Activated T-helper 17 cell treated with anti-CD3 and anti-CD28 coated beads, Interleukin-2, amount 50 U/mL, for 72 hours (primary cell): ENCODE measurements at regions not wholly inside any gene's neighbourhood (a gene's known extent, or its start where the extent isn't known, plus 50 kb on each side); places are given as distances from the start of the nearest gene placed in this dataset.

Experiments
- ATAC-seq: fragments of 150-1000 bp; cut with Tn5 transposase; replicated peaks from 2 replicates; pipeline ENCODE4 v1.10.0; 2021; ENCODE audit warnings: mild to moderate bottlenecking, moderate library complexity
- H3K27ac Mint-ChIP-seq: one replicate; pipeline ENCODE4 v1.8.0; 2022; ENCODE audit warnings: mixed read lengths
- H3K27me3 Mint-ChIP-seq: one replicate; pipeline ENCODE4 v1.8.0; 2022; ENCODE audit warnings: mixed read lengths
- H3K36me3 Mint-ChIP-seq: one replicate; pipeline ENCODE4 v1.8.0; 2022; ENCODE audit warnings: low read depth, mild to moderate bottlenecking, mixed read lengths
- H3K4me1 Mint-ChIP-seq: one replicate; pipeline ENCODE4 v1.8.0; 2022; ENCODE audit warnings: mixed read lengths
- H3K4me3 Mint-ChIP-seq: one replicate; pipeline ENCODE4 v1.8.0; 2022; ENCODE audit warnings: mild to moderate bottlenecking, mixed read lengths
- H3K9me3 Mint-ChIP-seq: one replicate; pipeline ENCODE4 v1.8.0; 2022; ENCODE audit warnings: mixed read lengths

GRCh38 chr12:28051516-28052354 is 79.2 kb upstream of the PTHLH start:
- no peak overlapping the region for H3K27ac Mint-ChIP-seq
- H3K9me3 Mint-ChIP-seq: peaks cover 3% of the 10 kb centered on the region
- H3K4me1 Mint-ChIP-seq: no peaks in the 10 kb centered on the region
- H3K36me3 Mint-ChIP-seq: no peaks in the 10 kb centered on the region
- peaks cover 6% of the 10 kb centered on the region for H3K27me3 Mint-ChIP-seq
- no peak overlapping the region for H3K4me3 Mint-ChIP-seq
- no peak for ATAC-seq

GRCh38 chr12:28053564-28053963 is 81.0 kb upstream of the PTHLH start:
- Mint-ChIP-seq H3K27me3 (no peaks in the 10 kb centered on the region), H3K4me1 (peaks cover 9% of the 10 kb centered on the region), H3K36me3 (no peaks in the 10 kb centered on the region), H3K4me3 (no peak overlapping the region), H3K9me3 (no peaks in the 10 kb centered on the region), H3K27ac (no peak overlapping the region)
- ATAC-seq: no peak

GRCh38 chr12:28054583-28054982 is 82.0 kb upstream of the PTHLH start:
- Mint-ChIP-seq H3K4me3 (no peak overlapping the region), H3K9me3 (no peaks in the 10 kb centered on the region), H3K27me3 (no peaks in the 10 kb centered on the region), H3K27ac (no peak overlapping the region), H3K36me3 (no peaks in the 10 kb centered on the region), H3K4me1 (peaks cover 9% of the 10 kb centered on the region)
- ATAC-seq: no peak

DNA sequence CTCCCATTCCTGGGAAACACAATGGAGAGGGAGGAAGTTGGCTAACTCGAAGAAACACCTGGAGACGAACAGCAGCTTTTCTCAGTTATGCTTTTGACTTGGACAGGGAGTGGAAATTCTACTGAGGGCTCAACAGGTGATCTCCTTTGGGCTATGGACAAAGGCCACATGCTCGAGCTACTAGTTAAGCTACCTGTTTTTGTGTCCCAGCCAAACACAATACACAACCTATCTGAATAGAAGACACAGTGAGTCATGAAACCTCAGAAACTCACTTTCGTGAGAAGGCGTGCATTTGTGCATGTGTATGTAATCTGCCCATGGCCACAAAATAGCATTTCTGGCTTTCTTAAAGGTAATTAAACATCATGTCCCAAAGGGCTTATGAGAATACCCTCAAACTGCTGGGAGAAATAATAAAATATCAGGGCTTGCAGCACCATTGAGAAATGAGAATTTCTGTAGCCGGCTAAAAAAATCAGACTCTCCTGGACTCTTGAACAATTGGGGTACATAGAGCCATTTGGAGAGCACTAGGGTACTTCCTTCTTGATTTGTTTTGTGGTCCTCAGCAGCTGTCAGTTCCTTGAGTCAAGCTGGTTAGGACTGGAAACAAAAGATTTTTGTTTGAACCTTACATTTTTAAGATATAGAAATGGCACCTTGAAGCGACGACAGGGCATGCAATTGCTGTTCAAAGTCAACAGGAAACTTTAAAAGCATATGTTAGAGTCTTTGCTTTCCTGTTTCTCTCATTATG is 85.5 kb upstream of the PTHLH start:
- ATAC-seq: peak; percentile 96
- Mint-ChIP-seq H3K9me3 (no peaks in the 10 kb centered on the region), H3K4me3 (peak overlapping the region; percentile 11), H3K27ac (peak overlapping the region; percentile 23), H3K27me3 (peaks cover 4% of the 10 kb centered on the region), H3K4me1 (peaks cover 9% of the 10 kb centered on the region), H3K36me3 (no peaks in the 10 kb centered on the region)

GRCh38 chr12:28059220-28059619 is 86.7 kb upstream of the PTHLH start:
- Mint-ChIP-seq H3K4me3 (no peak overlapping the region), H3K9me3 (no peaks in the 10 kb centered on the region), H3K27ac (no peak overlapping the region), H3K27me3 (peaks cover 4% of the 10 kb centered on the region), H3K4me1 (peaks cover 9% of the 10 kb centered on the region), H3K36me3 (no peaks in the 10 kb centered on the region)
- no peak for ATAC-seq

DNA sequence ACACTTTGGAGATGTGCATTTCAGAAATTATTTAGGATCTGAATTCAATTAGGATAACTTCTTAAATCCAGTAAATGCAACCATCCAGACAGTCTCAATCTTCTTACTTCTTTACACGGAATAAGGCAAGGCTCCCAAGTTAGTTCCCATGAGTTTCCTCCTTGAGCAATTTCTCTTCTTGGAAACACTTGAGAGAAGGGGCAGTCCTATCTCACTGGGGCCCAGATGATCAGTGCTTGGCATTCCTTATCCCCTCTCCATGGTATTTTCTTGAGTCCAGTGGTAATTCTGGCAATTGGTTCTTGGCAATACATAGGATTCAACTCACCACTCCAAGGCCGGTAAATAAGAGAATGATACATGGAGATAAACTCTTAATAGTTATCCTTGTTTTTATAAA is 87.1 kb upstream of the PTHLH start:
- no peak for ATAC-seq
- Mint-ChIP-seq H3K4me1 (peaks cover 9% of the 10 kb centered on the region), H3K4me3 (no peak overlapping the region), H3K27me3 (peaks cover 4% of the 10 kb centered on the region), H3K9me3 (no peaks in the 10 kb centered on the region), H3K27ac (no peak overlapping the region), H3K36me3 (no peaks in the 10 kb centered on the region)

DNA sequence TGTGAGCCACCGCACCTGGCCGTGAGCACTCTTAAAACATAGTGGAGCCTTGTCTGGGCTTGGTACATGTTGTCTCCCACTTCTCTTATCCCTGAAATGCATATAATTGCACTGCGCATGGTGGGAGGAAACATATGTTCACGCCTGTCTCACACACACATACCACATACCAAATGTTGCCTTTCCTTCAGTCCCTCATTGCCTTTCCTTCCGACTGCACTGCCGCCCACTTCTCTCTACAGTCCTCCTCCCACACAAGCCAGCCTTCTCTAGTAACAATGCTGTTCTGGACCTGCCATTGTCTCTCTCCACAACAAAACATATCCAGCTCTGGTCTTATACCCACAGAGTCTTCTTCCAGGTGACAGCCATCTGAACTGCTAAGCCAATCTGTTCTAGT is 88.3 kb upstream of the PTHLH start:
- Mint-ChIP-seq H3K27me3 (peaks cover 4% of the 10 kb centered on the region), H3K4me3 (no peak overlapping the region), H3K27ac (no peak overlapping the region), H3K36me3 (no peaks in the 10 kb centered on the region), H3K9me3 (no peaks in the 10 kb centered on the region), H3K4me1 (peaks cover 14% of the 10 kb centered on the region)
- no peak for ATAC-seq

GRCh38 chr12:28063355-28063880 is 90.9 kb upstream of the PTHLH start:
- H3K27me3 Mint-ChIP-seq: peaks cover 4% of the 10 kb centered on the region

GRCh38 chr12:28065374-28065773 is 92.8 kb upstream of the PTHLH start:
- ATAC-seq: peak; percentile 95
- Mint-ChIP-seq H3K4me1 (peaks cover 4% of the 10 kb centered on the region), H3K27ac (peak overlapping the region; percentile 47), H3K4me3 (peak overlapping the region; percentile 40), H3K27me3 (peaks cover 4% of the 10 kb centered on the region), H3K9me3 (no peaks in the 10 kb centered on the region), H3K36me3 (no peaks in the 10 kb centered on the region)

More at GRCh38 chr12:28063355-28063880, 90.9 kb upstream of the PTHLH start:
- Mint-ChIP-seq H3K27ac (no peak overlapping the region), H3K9me3 (no peaks in the 10 kb centered on the region), H3K36me3 (no peaks in the 10 kb centered on the region), H3K4me1 (peaks cover 4% of the 10 kb centered on the region), H3K4me3 (no peak overlapping the region)
- ATAC-seq: no peak

- Mint-ChIP-seq H3K27me3 (peaks cover 1% of the 10 kb centered on the region), H3K4me1 (peaks cover 4% of the 10 kb centered on the region), H3K36me3 (no peaks in the 10 kb centered on the region), H3K4me3 (peak overlapping the region; percentile 40), H3K27ac (peak overlapping the region; percentile 47), H3K9me3 (no peaks in the 10 kb centered on the region)
- peak; percentile 71 for ATAC-seq
These were observed 93.5 kb upstream of the PTHLH start for GRCh38 chr12:28065889-28066630.

DNA sequence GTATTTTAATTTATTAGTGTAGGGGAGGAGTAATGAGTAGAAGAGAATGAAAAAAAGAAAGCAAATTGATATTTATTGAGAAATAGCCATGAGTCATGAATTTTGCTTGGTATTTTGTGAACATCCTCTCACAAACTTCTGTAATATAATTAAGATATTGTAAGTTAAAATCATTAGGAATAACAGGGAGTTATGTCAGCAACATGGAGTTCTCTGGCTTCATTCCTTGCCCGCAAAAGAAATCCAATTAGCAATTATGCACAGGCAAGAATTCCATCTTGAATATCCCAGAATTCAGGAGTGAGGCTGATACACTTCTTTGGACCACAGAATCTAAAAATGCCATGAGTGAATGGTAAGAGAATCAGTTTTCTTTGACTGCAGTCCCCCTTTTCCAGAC is 94.3 kb upstream of the PTHLH start:
- Mint-ChIP-seq H3K4me3 (no peak overlapping the region), H3K4me1 (peaks cover 4% of the 10 kb centered on the region), H3K27me3 (no peaks in the 10 kb centered on the region), H3K36me3 (no peaks in the 10 kb centered on the region), H3K27ac (peak overlapping the region; percentile 47), H3K9me3 (no peaks in the 10 kb centered on the region)
- no peak for ATAC-seq

- H3K4me1 Mint-ChIP-seq: peaks cover 4% of the 10 kb centered on the region
- no peak for ATAC-seq
- H3K36me3 Mint-ChIP-seq: no peaks in the 10 kb centered on the region
- no peak overlapping the region for H3K27ac Mint-ChIP-seq
- no peaks in the 10 kb centered on the region for H3K9me3 Mint-ChIP-seq
- H3K4me3 Mint-ChIP-seq: no peak overlapping the region
- H3K27me3 Mint-ChIP-seq: no peaks in the 10 kb centered on the region
These were observed 95.9 kb upstream of the PTHLH start for GRCh38 chr12:28068467-28068866.

- Mint-ChIP-seq H3K27ac (no peak overlapping the region), H3K36me3 (no peaks in the 10 kb centered on the region), H3K4me1 (no peaks in the 10 kb centered on the region), H3K27me3 (peaks cover under 1% of the 10 kb centered on the region), H3K9me3 (no peaks in the 10 kb centered on the region), H3K4me3 (no peak overlapping the region)
- ATAC-seq: peak; percentile 80
These were observed 107.0 kb upstream of the PTHLH start for GRCh38 chr12:28079539-28079938.

- Mint-ChIP-seq H3K4me1 (peaks cover 8% of the 10 kb centered on the region), H3K27ac (no peak overlapping the region), H3K9me3 (no peaks in the 10 kb centered on the region), H3K4me3 (no peak overlapping the region), H3K27me3 (peaks cover 11% of the 10 kb centered on the region), H3K36me3 (no peaks in the 10 kb centered on the region)
- ATAC-seq: no peak
These were observed 108.2 kb upstream of the CCDC91 start for GRCh38 chr12:28082096-28082495.
